ENCODE measurements at regions not wholly inside any gene's neighbourhood (a gene's known extent, or its start where the extent isn't known, plus 50 kb on each side); places are given as distances from the start of the nearest gene placed in this dataset.
"Not testable (repeated sequence)": the region's sequence is repeated elsewhere in the genome, so short reads cannot be mapped to it uniquely, and the experiment has no call there.

- DNase-seq (ENCODE audit: low read depth) = no peak
These were observed 91.6 kb downstream of the FZD1 start for GRCh38 chr7:91355695-91356435.

GRCh38 chr7:91356915-91357314 lies 92.7 kb downstream of the FZD1 start:
- DNase-seq (ENCODE audit: low read depth) = no peak

- DNase-seq (ENCODE audit: low read depth) = no peak
These were observed 93.1 kb downstream of the FZD1 start for GRCh38 chr7:91357379-91357778.

GRCh38 chr7:91357901-91358300 lies 93.7 kb downstream of the FZD1 start:
- no peak for DNase-seq (ENCODE audit: low read depth)

- DNase-seq (ENCODE audit: low read depth) = no peak
These were observed 94.1 kb downstream of the FZD1 start for GRCh38 chr7:91358303-91358702.

GRCh38 chr7:91365097-91365496 lies 100.9 kb downstream of the FZD1 start:
- not testable (repeated sequence) for DNase-seq (ENCODE audit: low read depth)

GRCh38 chr7:91366091-91366490 lies 101.9 kb downstream of the FZD1 start:
- DNase-seq (ENCODE audit: low read depth) = no peak

GRCh38 chr7:91367812-91368578 lies 103.8 kb downstream of the FZD1 start:
- no peak for DNase-seq (ENCODE audit: low read depth)

- DNase-seq (ENCODE audit: low read depth) = no peak
These were observed 108.1 kb downstream of the FZD1 start for GRCh38 chr7:91372323-91372722.

GRCh38 chr7:91373111-91373800 lies 109.0 kb downstream of the FZD1 start:
- DNase-seq (ENCODE audit: low read depth) = no peak

- no peak for DNase-seq (ENCODE audit: low read depth)
These were observed 110.2 kb downstream of the FZD1 start for GRCh38 chr7:91374321-91374989.

- no peak for DNase-seq (ENCODE audit: low read depth)
These were observed 111.1 kb downstream of the FZD1 start for GRCh38 chr7:91375378-91375777.

- no peak for DNase-seq (ENCODE audit: low read depth)
These were observed 113.9 kb downstream of the FZD1 start for GRCh38 chr7:91378131-91378530.

- no peak for DNase-seq (ENCODE audit: low read depth)
These were observed 115.0 kb downstream of the FZD1 start for GRCh38 chr7:91379236-91379635.

GRCh38 chr7:91379991-91380390 lies 115.8 kb downstream of the FZD1 start:
- no peak for DNase-seq (ENCODE audit: low read depth)

GRCh38 chr7:91383053-91383904 lies 119.0 kb downstream of the FZD1 start:
- no peak for DNase-seq (ENCODE audit: low read depth)

- DNase-seq (ENCODE audit: low read depth) = no peak
These were observed 119.7 kb downstream of the FZD1 start for GRCh38 chr7:91383905-91384274.

- not testable (repeated sequence) for DNase-seq (ENCODE audit: low read depth)
These were observed 130.5 kb downstream of the FZD1 start for GRCh38 chr7:91394757-91395156.

GRCh38 chr7:91395313-91395712 lies 131.1 kb downstream of the FZD1 start:
- DNase-seq (ENCODE audit: low read depth) = not testable (repeated sequence)

GRCh38 chr7:91397096-91397495 lies 132.9 kb downstream of the FZD1 start:
- DNase-seq (ENCODE audit: low read depth) = no peak

- DNase-seq (ENCODE audit: low read depth) = no peak
These were observed 133.4 kb downstream of the FZD1 start for GRCh38 chr7:91397612-91398011.
